ENCODE measurements at regions not wholly inside any gene's neighbourhood (a gene's known extent, or its start where the extent isn't known, plus 50 kb on each side); places are given as distances from the start of the nearest gene placed in this dataset.

GRCh38 chr12:91885851-91886731 is 259.6 kb downstream of the BTG1 start:
- no peak for TF ChIP-seq CTCF (IDR thresholded peaks at IDR 0.05; ENCODE audit: insufficient read depth, low read length)
- no peak for TF ChIP-seq POLR2AphosphoS5 (IDR thresholded peaks at IDR 0.05; ENCODE audit: low read depth)
- TF ChIP-seq REST (IDR thresholded peaks at IDR 0.05; ENCODE audit: insufficient replicate concordance, low read depth), result no peak
- TF ChIP-seq GABPA (IDR thresholded peaks at IDR 0.05; ENCODE audit: low read depth), result no peak
